ENCODE measurements at regions not wholly inside any gene's neighbourhood (a gene's known extent, or its start where the extent isn't known, plus 50 kb on each side); places are given as distances from the start of the nearest gene placed in this dataset.
"Not testable (repeated sequence)": the region's sequence is repeated elsewhere in the genome, so short reads cannot be mapped to it uniquely, and the experiment has no call there.

GRCh38 chr4:114321366-114321765 lies 277.2 kb upstream of the UGT8 start:
- intact Hi-C loops (cut with DNase I) = no loop called here
- Histone ChIP-seq H3K9me3 (no peaks in the 10 kb centered on the region), H3K27me3 (no peaks in the 10 kb centered on the region), H3K4me3 (no peak overlapping the region), H3K36me3 (no peaks in the 10 kb centered on the region), H3K27ac (no peak overlapping the region), H3K4me1 (no peaks in the 10 kb centered on the region)
- DNase-seq (no peak), ATAC-seq (no peak)
- 67 to 80% (median 74%) methylated on average over 3 of the region's 3 CpGs for WGBS, 4 donors
- TF ChIP-seq CTCF (IDR thresholded peaks at IDR 0.05) = no peak
- TF ChIP-seq POLR2A (IDR thresholded peaks at IDR 0.05) = no peak

GRCh38 chr4:114323841-114324240 lies 274.8 kb upstream of the UGT8 start:
- Histone ChIP-seq H3K9me3 (no peaks in the 10 kb centered on the region), H3K36me3 (no peaks in the 10 kb centered on the region), H3K27ac (no peak overlapping the region), H3K4me1 (no peaks in the 10 kb centered on the region), H3K27me3 (no peaks in the 10 kb centered on the region), H3K4me3 (no peak overlapping the region)
- DNase-seq (no peak), ATAC-seq (no peak)
- intact Hi-C loops (cut with DNase I) = no loop called here
- 28 to 59% (median 41%) methylated on average over 3 of the region's 3 CpGs for WGBS, 4 donors
- TF ChIP-seq POLR2A (IDR thresholded peaks at IDR 0.05) (no peak), CTCF (IDR thresholded peaks at IDR 0.05) (no peak)

GRCh38 chr4:114326358-114326757 lies 272.2 kb upstream of the UGT8 start:
- H3K4me1 ChIP-seq = no peaks in the 10 kb centered on the region
- intact Hi-C loops (cut with DNase I) = no loop called here
- no peak for TF ChIP-seq CTCF (IDR thresholded peaks at IDR 0.05)
- no peaks in the 10 kb centered on the region for H3K36me3 ChIP-seq
- no peak for DNase-seq
- no peak overlapping the region for H3K4me3 ChIP-seq
- H3K9me3 ChIP-seq = no peaks in the 10 kb centered on the region
- no peak overlapping the region for H3K27ac ChIP-seq
- 44 to 53% (median 48%) methylated on average over 1 of the region's 1 CpG for WGBS, 4 donors
- H3K27me3 ChIP-seq = no peaks in the 10 kb centered on the region
- ATAC-seq = no peak

- intact Hi-C loops (cut with DNase I) = no loop called here
- Histone ChIP-seq H3K4me1 (no peaks in the 10 kb centered on the region), H3K27ac (no peak overlapping the region), H3K4me3 (no peak overlapping the region), H3K27me3 (no peaks in the 10 kb centered on the region), H3K36me3 (no peaks in the 10 kb centered on the region), H3K9me3 (peaks cover 0 to 6% (median 0%) of the 10 kb centered on the region in 12 donors)
- DNase-seq = no peak
- TF ChIP-seq CTCF (IDR thresholded peaks at IDR 0.05) (no peak), POLR2A (IDR thresholded peaks at IDR 0.05) (no peak)
- 97 to 100% (median 97%) methylated on average over 1 of the region's 1 CpG for WGBS, 4 donors
- ATAC-seq = no peak
These were observed 266.5 kb upstream of the UGT8 start for GRCh38 chr4:114332119-114332518.

GRCh38 chr4:114334363-114334762 lies 264.2 kb upstream of the UGT8 start:
- DNase-seq; ATAC-seq; H3K27ac ChIP-seq; H3K4me1 ChIP-seq; H3K9me3 ChIP-seq; intact Hi-C loops (cut with DNase I); H3K4me3 ChIP-seq; H3K27me3 ChIP-seq; H3K36me3 ChIP-seq: not testable (repeated sequence)
